Activated CD4-positive, alpha-beta T cell treated with anti-CD3 and anti-CD28 coated beads, Interleukin-10, Interleukin-2, amounts not matched to agents 100 ng/mL and 50 ng/mL, durations not matched to agents 16 hours and 8 hours (primary cell): ENCODE measurements at regions not wholly inside any gene's neighbourhood (a gene's known extent, or its start where the extent isn't known, plus 50 kb on each side); places are given as distances from the start of the nearest gene placed in this dataset.
"Not testable (repeated sequence)": the region's sequence is repeated elsewhere in the genome, so short reads cannot be mapped to it uniquely, and the experiment has no call there.

Source experiments
- DNase-seq: peaks from one replicate; pipeline ENCODE4 v3.0.0-alpha.2; 2020

GRCh38 chr6:119929121-119929520 lies 579.6 kb upstream of the MAN1A1 start:
- no peak for DNase-seq

GRCh38 chr6:119924888-119925287 lies 575.3 kb upstream of the MAN1A1 start:
- not testable (repeated sequence) for DNase-seq

- no peak for DNase-seq
These were observed 573.3 kb upstream of the MAN1A1 start for GRCh38 chr6:119922814-119923213.

DNA sequence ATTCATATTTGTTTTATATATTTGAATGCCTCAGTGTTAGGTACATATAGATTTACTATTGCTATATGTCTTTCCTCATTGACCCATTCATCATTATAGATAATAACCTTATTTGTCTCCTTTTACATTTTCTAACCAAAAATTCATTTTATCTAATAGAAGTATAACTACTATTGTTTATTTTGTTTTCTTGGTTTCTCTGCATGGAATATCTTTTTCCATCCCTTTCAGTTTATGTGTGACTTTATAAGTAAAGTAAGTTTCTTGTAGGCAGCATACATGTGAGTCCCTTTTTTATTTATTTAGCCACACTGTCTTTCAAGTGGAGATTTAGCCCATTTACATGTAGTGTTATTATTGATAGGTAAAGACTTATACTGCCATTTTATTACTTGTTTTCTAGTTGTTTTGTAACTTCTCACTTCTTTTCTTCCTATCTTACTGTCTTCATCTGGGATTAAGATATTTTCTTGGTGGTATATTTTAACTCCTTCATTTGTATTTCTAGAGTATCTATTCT lies 572.0 kb upstream of the MAN1A1 start:
- DNase-seq = no peak

GRCh38 chr6:119917186-119917585 lies 567.6 kb upstream of the MAN1A1 start:
- DNase-seq = no peak

- no peak for DNase-seq
These were observed 566.4 kb upstream of the MAN1A1 start for GRCh38 chr6:119915971-119916370.

GRCh38 chr6:119908157-119908556 lies 558.6 kb upstream of the MAN1A1 start:
- no peak for DNase-seq

DNA sequence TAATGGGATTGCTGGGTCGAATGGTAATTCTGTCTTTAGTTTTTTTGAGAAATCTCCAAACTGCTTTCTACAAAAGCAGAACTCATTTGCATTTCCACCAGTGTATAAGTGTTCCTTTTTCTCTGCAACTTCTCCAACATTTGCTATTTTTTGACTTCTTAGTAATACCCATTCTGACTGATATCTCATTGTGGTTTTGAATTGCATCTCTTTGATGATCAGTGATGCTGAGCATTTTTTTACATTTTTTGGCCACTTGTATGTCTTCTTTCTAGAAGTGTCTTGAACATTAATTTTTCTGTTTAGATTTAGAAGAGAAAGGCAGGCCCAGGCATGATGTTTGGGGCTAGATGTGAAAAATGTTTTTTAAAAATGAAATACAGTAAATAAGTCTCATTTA lies 553.1 kb upstream of the MAN1A1 start:
- DNase-seq = no peak

DNA sequence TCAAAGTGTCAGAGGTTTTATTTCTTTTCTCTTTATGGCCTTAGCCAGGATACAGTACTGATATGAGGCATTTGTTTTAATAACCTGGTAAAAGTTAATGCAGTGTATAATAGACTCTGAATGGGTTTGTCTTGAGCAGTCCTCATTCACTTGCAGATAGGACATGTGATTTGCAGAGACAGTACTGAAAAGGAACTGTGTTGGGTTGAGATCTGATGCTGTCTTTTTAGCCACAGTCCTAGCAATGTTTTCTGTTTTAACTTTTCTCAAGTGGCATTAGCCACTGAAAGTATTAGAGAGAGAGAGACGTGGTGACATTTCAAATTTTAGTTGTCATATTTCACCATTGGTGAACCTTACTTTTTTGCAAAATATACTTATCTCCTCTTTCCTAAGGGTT lies 547.2 kb upstream of the MAN1A1 start:
- no peak for DNase-seq

DNA sequence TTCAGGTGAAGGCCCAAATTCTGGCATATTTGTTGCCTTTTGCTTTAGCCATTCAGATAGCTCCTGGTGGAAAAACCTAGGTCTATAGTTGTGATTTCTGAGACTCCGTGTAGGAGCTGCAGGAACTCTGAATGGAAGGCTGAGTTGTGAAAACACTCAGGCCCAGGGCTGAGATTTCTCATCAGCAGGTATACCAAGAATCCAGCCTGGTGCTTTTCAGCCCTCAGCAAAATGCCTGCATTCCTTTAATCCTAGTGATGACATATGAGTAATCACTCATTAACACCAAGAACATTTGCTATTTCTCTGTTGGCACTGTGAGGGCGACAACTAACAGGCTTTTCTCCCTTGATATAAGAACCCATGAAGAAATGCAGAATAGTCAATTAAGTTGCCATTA lies 546.1 kb upstream of the MAN1A1 start:
- no peak for DNase-seq

GRCh38 chr6:119894811-119895210 lies 545.2 kb upstream of the MAN1A1 start:
- DNase-seq = no peak

- DNase-seq = no peak
These were observed 542.1 kb upstream of the MAN1A1 start for GRCh38 chr6:119891644-119892043.

DNA sequence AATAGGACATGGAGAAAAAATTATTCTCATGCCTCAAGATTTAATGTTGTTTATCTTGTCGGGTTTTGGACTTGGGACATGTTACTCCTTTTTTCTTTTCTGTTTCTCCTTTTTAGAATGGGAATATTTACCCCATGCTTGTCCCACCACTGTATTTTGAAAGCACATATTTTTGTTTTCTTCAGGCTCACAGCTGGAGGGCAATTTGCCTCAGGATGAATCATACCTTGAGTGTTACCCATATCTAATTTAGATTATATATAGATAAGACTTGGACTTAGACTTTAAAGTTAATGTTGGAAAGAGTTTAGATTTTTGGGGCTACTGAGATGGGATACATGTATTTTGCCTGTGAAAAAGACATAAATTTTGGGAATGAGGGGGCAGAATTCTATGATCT lies 541.6 kb upstream of the MAN1A1 start:
- no peak for DNase-seq

GRCh38 chr6:119890470-119890869 lies 540.9 kb upstream of the MAN1A1 start:
- DNase-seq = no peak

DNA sequence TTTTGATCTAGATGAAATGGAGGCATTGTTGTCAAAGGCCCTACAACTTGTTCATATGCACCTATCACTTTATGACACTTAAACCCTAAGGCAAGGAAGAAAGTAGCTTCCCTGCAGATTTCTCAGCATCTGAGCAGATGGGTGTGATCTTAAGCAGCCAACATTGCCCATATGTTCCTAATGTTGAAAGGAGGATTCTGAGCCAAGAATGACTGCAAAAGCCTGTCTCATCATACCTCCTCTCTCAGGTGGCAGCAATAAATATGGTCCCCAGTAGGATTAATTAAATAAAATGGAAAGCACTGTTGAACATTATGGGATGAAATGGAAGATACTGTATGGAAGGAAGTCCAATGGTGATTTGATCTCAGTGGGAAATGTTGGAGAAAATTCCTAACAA lies 538.1 kb upstream of the MAN1A1 start:
- no peak for DNase-seq

DNA sequence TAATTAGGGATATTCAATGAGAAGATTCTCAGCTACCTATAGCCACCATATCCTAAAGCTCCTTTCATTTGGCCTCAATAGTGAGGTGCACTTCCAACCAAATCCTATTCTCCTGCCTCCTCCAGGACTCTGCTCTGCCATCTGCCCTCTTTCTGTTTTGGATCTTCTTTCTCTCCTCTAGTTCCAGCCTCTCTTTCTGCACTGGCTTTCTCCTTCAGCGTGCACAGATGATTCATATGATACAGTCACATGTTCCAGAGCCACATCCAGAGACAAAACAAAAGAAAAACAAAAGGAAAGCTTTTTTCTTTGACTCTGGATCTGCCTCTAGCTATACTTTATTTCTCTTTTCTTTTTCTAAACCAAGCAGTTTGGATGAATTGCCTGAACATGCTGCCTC lies 531.9 kb upstream of the MAN1A1 start:
- no peak for DNase-seq

DNA sequence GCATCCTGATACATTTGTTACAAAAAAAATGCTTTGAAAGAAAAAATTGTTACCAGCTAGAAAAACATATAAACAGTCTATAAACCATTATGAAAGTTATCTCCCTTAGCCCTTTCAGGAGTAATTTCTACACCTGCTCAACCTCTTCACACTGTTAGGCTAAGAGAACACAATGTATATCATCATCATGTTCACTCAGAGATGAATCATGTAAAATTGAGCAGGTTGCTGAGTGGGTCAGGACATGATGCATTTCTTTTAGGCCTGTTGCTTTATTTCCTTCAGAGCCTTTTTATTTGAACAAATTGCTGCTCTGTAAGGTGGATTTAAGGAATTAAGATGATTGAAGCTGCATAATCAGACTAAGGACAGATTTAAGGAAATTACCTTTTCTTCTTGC lies 531.3 kb upstream of the MAN1A1 start:
- no peak for DNase-seq

DNA sequence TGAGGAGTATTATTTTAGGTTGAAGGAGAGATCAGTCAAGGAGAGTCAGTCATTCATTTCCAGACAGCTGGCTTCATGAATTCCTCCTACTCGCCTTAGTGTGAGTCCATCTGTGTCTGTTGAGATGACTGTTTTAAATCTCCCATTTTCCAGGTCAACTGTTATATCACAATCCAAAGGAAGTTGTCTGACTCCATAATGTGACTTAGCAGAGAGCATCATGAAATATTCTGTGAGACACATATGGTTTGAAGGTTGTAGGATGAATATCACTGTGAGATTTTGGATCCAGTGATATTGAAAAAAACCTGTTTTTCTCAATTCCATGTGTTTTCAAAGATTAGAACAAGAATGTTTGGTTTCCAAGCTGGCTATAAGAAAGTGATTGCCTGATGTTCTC lies 530.2 kb upstream of the MAN1A1 start:
- DNase-seq = no peak

GRCh38 chr6:119874381-119874780 lies 524.8 kb upstream of the MAN1A1 start:
- no peak for DNase-seq

DNA sequence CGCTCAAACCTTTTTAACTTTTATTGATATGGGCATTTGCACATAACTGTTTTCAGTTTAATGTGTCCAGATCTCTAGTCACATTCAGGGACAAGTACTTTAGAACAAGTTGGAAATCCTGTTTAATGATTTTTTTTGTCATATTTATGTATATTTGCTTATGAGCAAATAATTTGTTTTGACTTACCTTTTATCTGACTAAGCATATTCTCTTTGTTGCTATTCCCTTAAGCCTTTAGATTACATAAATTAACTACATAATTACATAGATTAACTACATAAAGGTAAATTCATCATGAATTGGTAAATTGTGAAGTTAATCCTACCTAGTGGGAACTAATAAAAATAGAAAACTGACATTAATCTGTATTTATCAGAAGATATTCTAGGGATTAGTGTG lies 523.5 kb upstream of the MAN1A1 start:
- no peak for DNase-seq

DNA sequence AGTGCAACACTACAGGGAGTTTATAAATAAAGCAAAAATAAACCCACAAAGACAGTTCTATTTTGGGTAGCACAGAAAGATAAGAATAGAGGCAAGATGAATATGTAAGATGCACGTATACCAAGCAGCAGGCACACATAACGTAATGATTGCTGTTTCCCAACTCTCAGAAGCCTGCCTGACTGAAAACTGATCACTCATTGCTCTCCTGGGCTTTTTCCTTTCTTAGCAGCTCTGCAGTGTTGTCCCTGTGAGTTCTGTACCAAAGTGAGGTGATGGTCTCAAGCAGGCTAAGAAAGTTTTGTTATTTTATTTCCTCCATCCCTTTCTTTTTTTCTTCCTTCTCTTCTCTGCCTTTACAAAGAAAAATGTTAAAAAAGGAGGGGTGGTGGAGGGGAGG lies 522.0 kb upstream of the MAN1A1 start:
- no peak for DNase-seq

DNA sequence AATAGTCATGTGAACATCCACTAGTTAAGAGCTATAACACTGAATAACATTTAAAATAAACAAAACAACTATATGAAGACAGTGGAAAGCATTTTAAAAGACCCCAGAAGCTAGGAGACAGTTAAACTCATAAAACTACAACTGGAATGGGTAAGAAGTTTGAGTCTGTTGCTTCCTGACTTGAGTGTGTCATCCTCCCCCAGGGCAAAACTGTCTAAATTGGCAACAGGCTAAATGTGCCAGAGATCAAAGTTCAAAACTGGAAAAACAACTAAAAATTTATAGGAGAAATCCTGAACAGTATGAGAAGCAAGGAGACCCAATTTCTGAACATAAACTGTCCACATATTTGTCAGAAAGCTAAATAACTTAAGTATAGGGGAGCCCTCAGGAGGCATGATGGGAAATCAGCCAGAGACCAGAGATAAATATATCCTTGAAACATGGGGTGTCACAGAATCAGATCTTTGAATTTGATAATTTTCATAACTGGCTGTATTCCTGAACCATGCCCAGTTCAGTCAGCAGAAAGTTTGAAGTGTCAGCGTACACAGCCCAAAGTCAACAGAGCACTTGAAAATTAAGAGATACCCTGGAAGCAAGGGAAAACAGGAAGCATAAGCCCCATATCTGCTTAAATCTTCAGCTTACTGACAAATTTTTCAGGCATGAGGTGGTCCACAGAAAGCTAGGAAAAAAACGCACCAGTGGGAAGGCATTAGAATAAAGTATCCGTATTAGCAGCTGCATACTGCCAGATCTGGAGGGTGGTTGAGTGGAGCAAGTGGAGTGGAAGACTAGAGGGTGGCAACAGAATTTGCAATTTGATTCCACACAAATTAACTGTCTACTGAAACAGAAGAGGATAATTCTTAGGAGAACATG lies 516.1 kb upstream of the MAN1A1 start:
- no peak for DNase-seq

DNA sequence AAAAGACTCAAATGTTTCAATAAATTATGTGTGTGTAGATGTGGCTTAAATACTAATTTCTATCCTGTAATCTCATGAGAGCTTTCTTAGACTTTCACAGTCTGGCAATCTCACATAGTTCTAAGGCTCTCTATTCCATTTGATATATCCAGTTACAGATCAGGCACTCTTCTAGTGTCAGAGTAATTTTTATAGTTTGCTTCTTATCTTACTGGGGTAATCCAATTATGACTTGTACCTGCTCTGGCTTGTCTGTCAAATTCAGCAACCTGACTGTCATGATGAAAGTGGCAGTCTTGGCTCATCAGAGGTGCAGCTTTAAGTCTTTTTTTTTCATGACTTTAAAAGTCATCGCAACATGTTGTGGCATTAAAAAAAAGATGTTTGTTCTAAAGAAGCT lies 513.2 kb upstream of the MAN1A1 start:
- DNase-seq = no peak

DNA sequence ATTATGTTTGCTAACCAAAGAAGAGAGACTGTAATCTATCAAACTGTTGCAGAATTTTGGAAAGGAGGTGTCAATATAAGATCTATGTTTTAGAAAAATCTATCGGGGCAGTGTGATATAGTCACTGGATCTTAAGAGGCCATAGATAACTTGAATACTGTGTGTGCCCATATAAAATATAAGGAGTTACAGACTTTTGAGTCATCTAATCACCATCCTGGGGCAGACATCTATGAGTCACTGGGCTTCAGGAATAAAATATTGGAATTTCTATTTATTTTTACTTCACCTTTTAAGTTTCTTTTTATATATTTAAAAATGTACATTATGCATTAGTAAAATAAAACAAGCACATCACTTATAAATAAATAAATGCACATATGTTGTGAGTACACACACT lies 509.3 kb upstream of the MAN1A1 start:
- DNase-seq = no peak

DNA sequence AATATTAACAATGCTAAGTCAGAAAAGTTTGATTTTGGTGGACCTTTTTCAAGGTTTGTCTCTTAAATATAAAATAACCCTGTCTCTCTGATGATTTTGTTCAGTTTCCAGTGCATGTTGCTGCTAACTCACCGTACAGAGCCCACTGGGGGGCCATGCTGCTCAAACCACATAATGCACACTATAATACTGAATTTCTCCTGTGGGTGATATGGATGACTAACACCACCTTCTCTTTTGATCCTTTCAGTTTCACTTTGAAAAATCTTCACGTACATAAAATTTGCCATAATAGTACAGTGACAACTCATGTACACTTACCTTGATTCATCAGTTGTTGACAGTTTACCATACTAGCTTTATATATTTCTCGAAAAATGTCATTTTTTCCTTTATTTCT lies 506.6 kb upstream of the MAN1A1 start:
- peak; percentile 53 for DNase-seq
